CD4-positive, alpha-beta T cell treated with Interleukin-2 at 100 ng/mL for 4 hours (primary cell): ENCODE measurements at regions not wholly inside any gene's neighbourhood (a gene's known extent, or its start where the extent isn't known, plus 50 kb on each side); places are given as distances from the start of the nearest gene placed in this dataset.

Experiments
- DNase-seq: peaks from one replicate; pipeline ENCODE4 v3.0.0-alpha.2; 2020; ENCODE audit warnings: low spot score

DNA sequence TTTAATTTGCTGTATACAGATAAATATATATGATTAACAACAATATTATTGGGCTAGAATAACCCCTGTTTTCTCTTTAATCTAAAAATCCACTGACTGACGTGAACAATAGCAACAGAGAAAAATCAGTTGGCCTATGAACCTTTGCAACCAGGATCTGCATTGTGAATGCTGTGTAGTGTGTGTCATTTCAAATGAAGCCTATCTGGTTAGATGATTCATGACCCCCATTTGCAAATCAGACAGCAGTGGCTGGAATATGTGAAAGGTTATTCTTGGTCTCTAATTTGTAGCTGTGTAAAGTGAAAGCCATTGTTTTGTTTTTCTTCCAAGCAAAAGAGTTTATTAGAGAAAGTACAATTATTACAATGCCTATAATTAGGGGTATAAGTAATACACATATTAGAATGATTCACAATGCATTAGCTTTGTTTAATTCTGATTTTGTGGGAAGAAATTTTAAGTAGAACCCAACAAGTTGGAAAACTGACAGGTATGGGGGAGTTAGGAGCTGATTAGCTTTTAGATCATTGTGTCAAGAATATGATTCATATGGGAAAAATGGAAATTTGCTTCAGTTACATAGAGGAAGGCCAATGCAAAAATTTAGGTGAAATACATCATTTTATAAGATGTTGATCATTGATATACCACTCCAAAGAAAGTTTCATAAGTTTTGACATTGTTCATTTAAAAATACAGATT, 1362.2 kb upstream of the TMEFF2 start:
- no peak for DNase-seq

- DNase-seq: no peak
These were observed 1354.9 kb upstream of the TMEFF2 start for GRCh38 chr2:193549661-193550060.

GRCh38 chr2:193542762-193543161, 1348.0 kb upstream of the TMEFF2 start:
- no peak for DNase-seq

GRCh38 chr2:193539188-193539587, 1344.5 kb upstream of the TMEFF2 start:
- DNase-seq: no peak

GRCh38 chr2:193538061-193538460, 1343.3 kb upstream of the TMEFF2 start:
- DNase-seq: no peak

DNA sequence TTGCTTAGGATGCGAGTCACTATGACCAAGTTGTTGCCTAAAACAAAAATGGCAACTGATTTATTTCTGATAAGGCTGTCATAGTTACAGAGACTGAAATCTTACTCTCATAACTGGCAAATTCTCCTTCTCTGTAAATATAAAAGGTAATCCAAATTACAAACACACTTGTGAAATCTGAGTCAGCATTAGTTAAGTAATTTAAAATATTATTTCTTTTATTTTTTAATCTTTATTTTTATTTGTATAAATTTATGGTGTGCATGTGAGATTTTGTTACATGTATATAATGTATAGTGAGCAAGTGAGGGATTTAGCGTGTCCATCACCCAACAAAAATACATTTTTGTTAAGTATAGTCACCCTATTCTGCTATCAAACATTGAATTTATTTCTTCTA, 1342.8 kb upstream of the TMEFF2 start:
- DNase-seq: no peak

GRCh38 chr2:193528458-193528857, 1333.7 kb upstream of the TMEFF2 start:
- DNase-seq: no peak

DNA sequence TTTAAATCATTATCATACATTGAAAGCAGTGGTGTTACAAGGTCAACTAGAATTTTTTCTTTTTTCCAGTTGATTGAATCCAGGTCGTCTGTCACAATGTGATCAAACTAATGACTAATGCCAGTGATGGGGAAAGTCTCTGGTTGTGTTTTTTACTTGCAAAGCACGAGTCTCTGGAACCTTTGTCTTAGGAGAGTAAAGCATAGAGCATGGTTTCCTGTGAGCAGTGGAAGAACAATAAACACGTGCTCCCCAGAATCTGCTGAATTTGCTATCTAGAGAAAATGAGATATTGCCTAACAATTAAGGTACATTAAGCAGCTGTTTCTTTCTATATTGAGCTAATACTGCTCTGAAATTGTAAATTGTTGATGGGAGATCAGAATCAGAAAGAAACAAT, 1332.4 kb upstream of the TMEFF2 start:
- no peak for DNase-seq

DNA sequence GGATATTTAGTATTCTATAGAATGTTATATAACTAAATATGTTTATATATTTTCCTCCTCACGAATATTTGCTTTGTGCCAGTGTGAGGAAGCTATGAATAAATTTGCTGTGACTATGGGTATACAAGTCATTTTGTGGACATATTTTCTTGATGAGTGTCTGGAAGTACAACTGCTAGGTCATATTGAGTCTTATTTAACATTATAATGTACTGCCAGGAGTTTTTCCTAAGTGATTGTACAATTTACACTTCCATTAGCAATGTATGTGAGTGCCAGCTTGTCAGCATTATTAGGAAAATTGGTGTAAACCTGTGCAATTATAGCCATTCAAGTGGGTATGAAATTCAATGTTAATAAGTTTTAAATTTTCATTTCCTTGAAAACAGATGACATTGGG, 1328.9 kb upstream of the TMEFF2 start:
- DNase-seq: no peak

DNA sequence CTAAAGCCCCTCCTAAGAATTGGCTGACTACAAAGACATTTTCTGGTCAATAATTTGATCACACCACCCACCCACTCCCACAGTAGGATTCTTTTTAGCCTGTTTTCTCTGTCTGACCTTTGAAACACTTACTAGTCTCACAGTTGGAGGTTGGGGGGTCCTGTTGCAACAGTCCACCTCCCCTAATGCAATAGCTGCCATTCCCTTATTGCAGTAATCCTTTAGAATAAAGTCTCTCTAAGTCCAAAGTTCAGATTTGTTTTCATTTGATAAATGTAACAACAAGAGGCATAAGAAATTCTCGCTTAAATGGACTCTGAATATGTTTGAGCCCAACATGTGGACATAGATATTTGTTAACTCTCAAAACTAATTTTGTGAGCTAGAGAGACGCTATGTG, 1326.8 kb upstream of the TMEFF2 start:
- no peak for DNase-seq

DNA sequence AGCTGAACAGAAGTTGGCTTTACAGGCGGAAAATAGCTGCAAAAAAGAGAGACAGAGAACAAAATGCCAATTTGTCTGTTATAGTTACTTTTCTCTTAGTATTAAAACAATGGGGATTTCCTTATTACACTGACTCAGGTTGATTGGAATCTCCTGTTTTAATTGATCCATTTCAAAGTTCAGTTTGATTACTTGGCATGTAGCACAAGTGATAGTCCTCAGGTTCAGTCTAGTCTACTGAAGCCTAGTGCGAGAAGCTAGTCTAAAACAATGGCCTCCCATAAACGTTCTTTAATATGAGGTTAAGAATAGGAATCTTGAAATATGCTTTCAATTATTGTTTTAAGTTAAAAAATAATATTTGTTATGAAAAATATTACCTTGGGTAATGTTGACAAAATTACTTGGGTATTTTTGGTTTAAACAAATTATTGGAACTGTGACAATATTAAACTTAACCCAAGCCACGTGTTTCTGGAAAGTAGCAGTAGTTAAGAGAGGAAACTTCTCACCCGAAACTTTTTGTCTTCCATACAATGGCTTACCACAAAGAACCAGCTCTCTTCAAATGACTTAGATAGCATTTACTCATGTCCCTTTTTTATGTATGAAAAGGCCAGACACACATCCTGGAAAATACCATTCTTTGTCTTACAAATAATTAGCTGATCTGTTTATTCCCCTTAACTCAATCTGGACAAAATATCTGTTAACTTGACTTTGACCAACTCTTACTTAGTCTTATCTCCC, 1326.2 kb upstream of the TMEFF2 start:
- DNase-seq: no peak

- no peak for DNase-seq
These were observed 1323.5 kb upstream of the TMEFF2 start for GRCh38 chr2:193518041-193518817.

- DNase-seq: no peak
These were observed 1322.9 kb upstream of the TMEFF2 start for GRCh38 chr2:193517615-193518014.

GRCh38 chr2:193506035-193506434, 1311.3 kb upstream of the TMEFF2 start:
- DNase-seq: no peak

GRCh38 chr2:193505620-193506019, 1310.9 kb upstream of the TMEFF2 start:
- DNase-seq: no peak

DNA sequence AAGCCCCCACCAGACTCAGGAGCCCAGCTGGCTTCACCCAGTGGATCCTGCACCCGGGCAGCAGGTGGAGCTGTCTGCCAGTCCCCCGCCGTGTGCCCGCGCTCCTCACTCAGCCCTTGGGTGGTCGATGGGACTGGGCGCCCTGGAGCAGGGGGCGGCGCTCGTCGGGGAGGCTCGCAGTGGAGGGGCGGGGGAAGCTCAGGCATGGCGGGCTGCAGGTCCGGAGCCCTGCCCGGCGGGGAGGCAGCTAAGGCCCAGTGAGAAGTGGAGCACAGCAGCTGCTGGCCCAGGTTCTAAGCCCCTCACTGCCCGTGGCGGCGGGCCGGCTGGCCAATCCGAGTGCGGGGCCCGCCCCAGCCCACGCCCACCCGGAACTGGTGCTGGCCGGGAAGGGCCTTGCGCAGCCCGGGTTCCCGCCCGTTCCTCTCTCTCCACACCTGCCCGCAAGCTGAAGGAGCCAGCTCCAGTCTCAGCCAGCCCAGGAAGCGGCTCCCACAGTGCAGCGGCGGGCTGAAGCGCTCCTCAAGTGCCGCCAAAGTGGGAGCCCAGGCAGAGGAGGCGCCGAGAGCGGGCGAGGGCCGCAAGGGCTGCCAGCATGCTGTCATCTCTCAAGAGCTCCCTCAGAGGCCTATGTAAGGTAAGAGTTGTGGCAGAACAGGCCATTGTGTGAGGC, 1307.8 kb upstream of the TMEFF2 start:
- DNase-seq: no peak

DNA sequence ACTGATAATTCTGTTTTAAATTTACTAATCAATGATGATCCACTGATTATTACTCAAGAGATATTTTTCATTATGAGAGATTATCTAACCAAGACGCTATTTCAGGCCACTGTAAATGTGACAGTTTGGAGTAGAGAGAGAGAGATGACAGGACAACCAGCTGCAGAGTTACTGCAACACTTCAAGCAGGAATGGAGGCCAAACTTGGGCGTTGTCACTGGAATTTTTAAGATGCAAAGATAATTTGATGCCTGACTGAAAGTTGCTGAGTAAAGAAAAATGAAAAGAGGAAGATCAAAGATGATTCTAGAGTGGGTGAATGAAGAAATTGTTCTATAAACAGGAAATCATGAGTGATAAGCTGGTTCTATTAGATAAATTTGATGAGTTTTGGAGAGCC, 1302.1 kb upstream of the TMEFF2 start:
- no peak for DNase-seq

GRCh38 chr2:193482557-193482956, 1287.8 kb upstream of the TMEFF2 start:
- DNase-seq: no peak

GRCh38 chr2:193480187-193480586, 1285.5 kb upstream of the TMEFF2 start:
- no peak for DNase-seq

- DNase-seq: no peak
These were observed 1281.6 kb upstream of the TMEFF2 start for GRCh38 chr2:193476171-193476800.

- no peak for DNase-seq
These were observed 1280.3 kb upstream of the TMEFF2 start for GRCh38 chr2:193475038-193475437.

- DNase-seq: no peak
These were observed 1274.5 kb upstream of the TMEFF2 start for GRCh38 chr2:193469251-193469650.
